ENCODE measurements at regions not wholly inside any gene's neighbourhood (a gene's known extent, or its start where the extent isn't known, plus 50 kb on each side); places are given as distances from the start of the nearest gene placed in this dataset.

- H3K27ac ChIP-seq: no peak overlapping the region
- no peaks in the 10 kb centered on the region for H3K27me3 ChIP-seq
- no peaks in the 10 kb centered on the region for H3K9me3 ChIP-seq
- H3K36me3 ChIP-seq: no peaks in the 10 kb centered on the region
- no peak for DNase-seq
- intact Hi-C loops (cut with DNase I): no loop called here
- no peak overlapping the region for H3K4me3 ChIP-seq
- ATAC-seq: no peak
- no peaks in the 10 kb centered on the region for H3K4me1 ChIP-seq
- no peak for TF ChIP-seq CTCF (IDR thresholded peaks at IDR 0.05)
- TF ChIP-seq POLR2A (IDR thresholded peaks at IDR 0.05): no peak
- WGBS, 4 donors: 52 to 63% (median 57%) methylated on average over 3 of the region's 3 CpGs
Observed at GRCh38 chr15:81511138-81511537, 137.1 kb upstream of the TMC3 start.

DNA sequence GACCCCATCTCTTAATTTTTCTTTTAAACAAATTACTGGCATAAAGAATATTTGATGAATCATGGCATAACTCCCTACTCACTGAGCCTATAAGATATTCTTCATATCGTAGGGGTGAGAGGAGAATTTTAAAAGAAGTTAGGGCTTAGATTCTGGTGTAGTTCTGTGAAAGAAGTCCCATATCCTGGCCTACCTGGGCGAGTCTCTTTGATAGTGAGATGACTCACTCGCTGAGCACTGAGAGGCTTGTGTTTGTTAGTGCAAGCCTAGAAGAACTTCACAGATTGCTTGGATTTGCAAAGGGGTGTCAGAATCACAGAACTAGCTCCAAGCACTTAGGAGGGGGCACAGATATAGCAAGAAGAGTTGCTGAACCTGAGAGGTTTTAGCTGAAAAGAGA, 133.8 kb upstream of the TMC3 start:
- WGBS, 4 donors: 87 to 92% (median 89%) methylated on average over 3 of the region's 3 CpGs
- no peaks in the 10 kb centered on the region for H3K36me3 ChIP-seq
- DNase-seq: no peak
- no peak overlapping the region for H3K27ac ChIP-seq
- no peaks in the 10 kb centered on the region for H3K4me1 ChIP-seq
- no peaks in the 10 kb centered on the region for H3K27me3 ChIP-seq
- TF ChIP-seq POLR2A (IDR thresholded peaks at IDR 0.05): no peak
- no peak for TF ChIP-seq CTCF (IDR thresholded peaks at IDR 0.05)
- intact Hi-C loops (cut with DNase I): no loop called here
- no peak overlapping the region for H3K4me3 ChIP-seq
- ATAC-seq: no peak
- H3K9me3 ChIP-seq: no peaks in the 10 kb centered on the region

GRCh38 chr15:81506936-81507335, 132.9 kb upstream of the TMC3 start:
- no peaks in the 10 kb centered on the region for H3K9me3 ChIP-seq
- H3K4me3 ChIP-seq: no peak overlapping the region
- WGBS, 4 donors: 89 to 95% (median 93%) methylated on average over 1 of the region's 1 CpG
- TF ChIP-seq CTCF (IDR thresholded peaks at IDR 0.05) (no peak), POLR2A (IDR thresholded peaks at IDR 0.05) (no peak)
- ATAC-seq: no peak
- no peaks in the 10 kb centered on the region for H3K27me3 ChIP-seq
- no peaks in the 10 kb centered on the region for H3K4me1 ChIP-seq
- H3K36me3 ChIP-seq: no peaks in the 10 kb centered on the region
- no peak overlapping the region for H3K27ac ChIP-seq
- DNase-seq: no peak
- intact Hi-C loops (cut with DNase I): no loop called here

GRCh38 chr15:81506071-81506470, 132.1 kb upstream of the TMC3 start:
- no peaks in the 10 kb centered on the region for H3K9me3 ChIP-seq
- DNase-seq: no peak
- no peak overlapping the region for H3K4me3 ChIP-seq
- no peaks in the 10 kb centered on the region for H3K36me3 ChIP-seq
- H3K27ac ChIP-seq: no peak overlapping the region
- no peaks in the 10 kb centered on the region for H3K4me1 ChIP-seq
- ATAC-seq: no peak
- intact Hi-C loops (cut with DNase I): no loop called here
- TF ChIP-seq POLR2A (IDR thresholded peaks at IDR 0.05): no peak
- no peak for TF ChIP-seq CTCF (IDR thresholded peaks at IDR 0.05)
- no peaks in the 10 kb centered on the region for H3K27me3 ChIP-seq
- 76 to 86% (median 81%) methylated on average over 2 of the region's 2 CpGs for WGBS, 4 donors
